Lung (tissue), 11 donors: ENCODE measurements at regions not wholly inside any gene's neighbourhood (a gene's known extent, or its start where the extent isn't known, plus 50 kb on each side); places are given as distances from the start of the nearest gene placed in this dataset.

Experiments
- ATAC-seq: fragments of 200-7000 bp; cut with Tn5 transposase; one replicate; pipeline ENCODE4 v1.9.1; 2020; ENCODE audit warnings: moderate number of reproducible peaks; ENCODE audit not compliant: insufficient read depth, low FRiP score
- DNase-seq, 3 donors: peaks; one replicate each; pipeline ENCODE4 v3.0.0-alpha.2; 2013 to 2017
- H3K27ac ChIP-seq, 2 donors: one replicate each; pipeline ENCODE4 v1.5.1; 2013; ENCODE audit warnings: mild to moderate bottlenecking in 2 of 2, moderate library complexity in 2 of 2, control low read depth in 1 of 2, inconsistent platforms in 1 of 2, low read depth in 1 of 2, low read length in 1 of 2
- H3K27me3 ChIP-seq, 3 donors: one replicate each; pipeline ENCODE4 v1.5.1; 2013; ENCODE audit warnings: low read length in 2 of 3; ENCODE audit not compliant: control insufficient read depth in 3 of 3, insufficient read depth in 3 of 3
- H3K36me3 ChIP-seq, 4 donors: one replicate each; pipeline ENCODE4 v1.5.1; 2013; ENCODE audit warnings: low read length in 4 of 4, mild to moderate bottlenecking in 1 of 4, moderate library complexity in 1 of 4; ENCODE audit not compliant: control insufficient read depth in 4 of 4, insufficient read depth in 4 of 4
- H3K4me1 ChIP-seq, 5 donors: one replicate each; pipeline ENCODE4 v1.5.1; 2013; ENCODE audit warnings: low read length in 5 of 5, mild to moderate bottlenecking in 2 of 5, moderate library complexity in 1 of 5; ENCODE audit not compliant: control insufficient read depth in 5 of 5, insufficient read depth in 5 of 5
- H3K4me3 ChIP-seq: one replicate; pipeline ENCODE4 v1.5.1; 2013; ENCODE audit warnings: mild to moderate bottlenecking, control low read depth, moderate library complexity
- H3K9ac ChIP-seq, 2 donors: one replicate each; pipeline ENCODE4 v1.5.1; 2013; ENCODE audit warnings: low read length in 2 of 2, control low read depth in 1 of 2; ENCODE audit not compliant: insufficient read depth in 1 of 2
- H3K9me3 ChIP-seq, 4 donors: one replicate each; pipeline ENCODE4 v1.5.1; 2013; ENCODE audit warnings: low read length in 3 of 4, mild to moderate bottlenecking in 1 of 4, moderate library complexity in 1 of 4; ENCODE audit not compliant: control insufficient read depth in 4 of 4, insufficient read depth in 3 of 4
- CTCF ChIP-seq: IDR thresholded peaks from 2 replicates; pipeline ENCODE4 v1.5.1; 2012; ENCODE audit warnings: mild to moderate bottlenecking; ENCODE audit errors: control extremely low read depth, extremely low read depth
- WGBS, 2 donors: extraction: QIAGEN DNeasy Blood & Tissue Kit; methylation state at CpG; one replicate each; pipeline ENCODE4 v1.1.7; 2013; 5-methylcytosine and 5-hydroxymethylcytosine counted together
- donor health status: control.
- donor health status: control.
- donor health status: Bipolar disorder and iron deficiency.
- donor health status: healthy.
- donor health status: DM: yes; HTN: yes; CAD: no.

- H3K27ac ChIP-seq: no peak overlapping the region
- no peak for TF ChIP-seq CTCF
- H3K9me3 ChIP-seq: peaks cover 0 to 2% (median 0%) of the 10 kb centered on the region in 4 donors
Measured at GRCh38 chr5:71836084-71836483, 117.0 kb downstream of the CARTPT start.

GRCh38 chr5:71836559-71837112 is 117.6 kb downstream of the CARTPT start:
- Histone ChIP-seq H3K4me3 (no peak overlapping the region), H3K36me3 (no peaks in the 10 kb centered on the region), H3K4me1 (peaks cover 0 to 5% (median 0%) of the 10 kb centered on the region in 5 donors), H3K9me3 (peaks cover 0 to 4% (median 0%) of the 10 kb centered on the region in 4 donors), H3K27ac (no peak overlapping the region), H3K9ac (no peak overlapping the region), H3K27me3 (no peaks in the 10 kb centered on the region)
- ATAC-seq: no peak
- TF ChIP-seq CTCF: no peak
- DNase-seq: no peak
- 59 to 74% methylated on average over 5 of the region's 5 CpGs for WGBS, 2 donors

More at GRCh38 chr5:71836084-71836483, 117.0 kb downstream of the CARTPT start:
- Histone ChIP-seq H3K9ac (no peak overlapping the region), H3K4me3 (no peak overlapping the region), H3K27me3 (no peaks in the 10 kb centered on the region), H3K36me3 (no peaks in the 10 kb centered on the region), H3K4me1 (peaks cover 0 to 8% (median 2%) of the 10 kb centered on the region in 5 donors)
- ATAC-seq (no peak), DNase-seq (no peak)

GRCh38 chr5:71838286-71838685 is 119.2 kb downstream of the CARTPT start:
- Histone ChIP-seq H3K4me1 (peaks cover 0 to 5% (median 0%) of the 10 kb centered on the region in 5 donors), H3K36me3 (no peaks in the 10 kb centered on the region), H3K9ac (no peak overlapping the region), H3K27ac (no peak overlapping the region), H3K4me3 (no peak overlapping the region), H3K9me3 (peaks cover 0 to 4% (median 0%) of the 10 kb centered on the region in 4 donors), H3K27me3 (no peaks in the 10 kb centered on the region)
- 89 to 98% methylated on average over 4 of the region's 4 CpGs for WGBS, 2 donors
- ATAC-seq: no peak
- no peak for DNase-seq
- no peak for TF ChIP-seq CTCF
